ENCODE measurements at regions not wholly inside any gene's neighbourhood (a gene's known extent, or its start where the extent isn't known, plus 50 kb on each side); places are given as distances from the start of the nearest gene placed in this dataset.

DNA sequence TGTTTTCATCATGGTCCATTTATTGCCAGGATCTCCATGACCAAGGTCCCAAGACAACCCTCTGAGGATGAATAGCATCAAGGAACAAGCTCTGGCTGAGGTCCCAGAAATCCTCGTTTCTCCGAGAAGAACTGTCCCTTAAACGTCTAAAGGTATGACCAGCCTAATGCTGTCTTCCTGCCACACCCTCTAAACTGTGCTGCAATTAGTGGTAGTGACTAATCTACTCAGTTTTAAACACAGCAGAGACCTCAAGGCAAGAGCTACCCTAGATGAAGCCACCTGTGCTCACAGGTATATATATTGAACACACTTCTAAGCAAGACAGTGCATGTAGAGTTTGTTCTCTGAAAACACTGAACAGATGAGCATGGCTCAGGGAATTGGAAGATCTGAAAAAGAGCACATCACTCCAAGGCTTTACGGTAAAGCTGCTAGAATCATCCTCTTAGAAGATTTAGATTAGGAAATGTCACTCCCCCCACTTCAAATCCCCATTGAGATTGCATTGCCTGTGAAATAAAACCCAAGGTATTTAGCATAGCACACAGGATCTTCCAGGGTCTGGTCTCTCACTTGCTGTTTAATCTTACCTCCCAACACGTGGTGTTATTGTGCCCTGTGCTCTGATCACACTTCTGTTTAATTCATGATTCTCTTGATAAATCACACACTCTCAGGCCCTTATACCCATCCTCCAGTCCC lies 173.9 kb upstream of the VCX3A start:
- no peak for TF ChIP-seq EZH2 (IDR thresholded peaks at IDR 0.05; ENCODE audit: low read depth)
- TF ChIP-seq, protein P1, sequence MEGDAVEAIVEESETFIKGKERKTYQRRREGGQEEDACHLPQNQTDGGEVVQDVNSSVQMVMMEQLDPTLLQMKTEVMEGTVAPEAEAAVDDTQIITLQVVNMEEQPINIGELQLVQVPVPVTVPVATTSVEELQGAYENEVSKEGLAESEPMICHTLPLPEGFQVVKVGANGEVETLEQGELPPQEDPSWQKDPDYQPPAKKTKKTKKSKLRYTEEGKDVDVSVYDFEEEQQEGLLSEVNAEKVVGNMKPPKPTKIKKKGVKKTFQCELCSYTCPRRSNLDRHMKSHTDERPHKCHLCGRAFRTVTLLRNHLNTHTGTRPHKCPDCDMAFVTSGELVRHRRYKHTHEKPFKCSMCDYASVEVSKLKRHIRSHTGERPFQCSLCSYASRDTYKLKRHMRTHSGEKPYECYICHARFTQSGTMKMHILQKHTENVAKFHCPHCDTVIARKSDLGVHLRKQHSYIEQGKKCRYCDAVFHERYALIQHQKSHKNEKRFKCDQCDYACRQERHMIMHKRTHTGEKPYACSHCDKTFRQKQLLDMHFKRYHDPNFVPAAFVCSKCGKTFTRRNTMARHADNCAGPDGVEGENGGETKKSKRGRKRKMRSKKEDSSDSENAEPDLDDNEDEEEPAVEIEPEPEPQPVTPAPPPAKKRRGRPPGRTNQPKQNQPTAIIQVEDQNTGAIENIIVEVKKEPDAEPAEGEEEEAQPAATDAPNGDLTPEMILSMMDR (conservative IDR thresholded peaks at IDR 0.05), result no peak
